Lung (tissue), 11 donors: ENCODE measurements at regions not wholly inside any gene's neighbourhood (a gene's known extent, or its start where the extent isn't known, plus 50 kb on each side); places are given as distances from the start of the nearest gene placed in this dataset.

Experiments used
- ATAC-seq: fragments of 200-7000 bp; cut with Tn5 transposase; one replicate; pipeline ENCODE4 v1.9.1; 2020; ENCODE audit warnings: moderate number of reproducible peaks; ENCODE audit not compliant: insufficient read depth, low FRiP score
- DNase-seq, 3 donors: peaks; one replicate each; pipeline ENCODE4 v3.0.0-alpha.2; 2013 to 2017
- H3K27ac ChIP-seq, 2 donors: one replicate each; pipeline ENCODE4 v1.5.1; 2013; ENCODE audit warnings: mild to moderate bottlenecking in 2 of 2, moderate library complexity in 2 of 2, control low read depth in 1 of 2, inconsistent platforms in 1 of 2, low read depth in 1 of 2, low read length in 1 of 2
- H3K27me3 ChIP-seq, 3 donors: one replicate each; pipeline ENCODE4 v1.5.1; 2013; ENCODE audit warnings: low read length in 2 of 3; ENCODE audit not compliant: control insufficient read depth in 3 of 3, insufficient read depth in 3 of 3
- H3K36me3 ChIP-seq, 4 donors: one replicate each; pipeline ENCODE4 v1.5.1; 2013; ENCODE audit warnings: low read length in 4 of 4, mild to moderate bottlenecking in 1 of 4, moderate library complexity in 1 of 4; ENCODE audit not compliant: control insufficient read depth in 4 of 4, insufficient read depth in 4 of 4
- H3K4me1 ChIP-seq, 5 donors: one replicate each; pipeline ENCODE4 v1.5.1; 2013; ENCODE audit warnings: low read length in 5 of 5, mild to moderate bottlenecking in 2 of 5, moderate library complexity in 1 of 5; ENCODE audit not compliant: control insufficient read depth in 5 of 5, insufficient read depth in 5 of 5
- H3K4me3 ChIP-seq: one replicate; pipeline ENCODE4 v1.5.1; 2013; ENCODE audit warnings: mild to moderate bottlenecking, control low read depth, moderate library complexity
- H3K9ac ChIP-seq, 2 donors: one replicate each; pipeline ENCODE4 v1.5.1; 2013; ENCODE audit warnings: low read length in 2 of 2, control low read depth in 1 of 2; ENCODE audit not compliant: insufficient read depth in 1 of 2
- H3K9me3 ChIP-seq, 4 donors: one replicate each; pipeline ENCODE4 v1.5.1; 2013; ENCODE audit warnings: low read length in 3 of 4, mild to moderate bottlenecking in 1 of 4, moderate library complexity in 1 of 4; ENCODE audit not compliant: control insufficient read depth in 4 of 4, insufficient read depth in 3 of 4
- WGBS, 2 donors: extraction: QIAGEN DNeasy Blood & Tissue Kit; methylation state at CpG; one replicate each; pipeline ENCODE4 v1.1.7; 2013; 5-methylcytosine and 5-hydroxymethylcytosine counted together
- TF ChIP-seq, protein P1 (sequence below): IDR thresholded peaks from 2 replicates; pipeline ENCODE4 v1.5.1; 2012; ENCODE audit warnings: mild to moderate bottlenecking; ENCODE audit errors: control extremely low read depth, extremely low read depth
- donor health status: control.
- donor health status: control.
- donor health status: Bipolar disorder and iron deficiency.
- donor health status: healthy.
- donor health status: DM: yes; HTN: yes; CAD: no.

DNA sequence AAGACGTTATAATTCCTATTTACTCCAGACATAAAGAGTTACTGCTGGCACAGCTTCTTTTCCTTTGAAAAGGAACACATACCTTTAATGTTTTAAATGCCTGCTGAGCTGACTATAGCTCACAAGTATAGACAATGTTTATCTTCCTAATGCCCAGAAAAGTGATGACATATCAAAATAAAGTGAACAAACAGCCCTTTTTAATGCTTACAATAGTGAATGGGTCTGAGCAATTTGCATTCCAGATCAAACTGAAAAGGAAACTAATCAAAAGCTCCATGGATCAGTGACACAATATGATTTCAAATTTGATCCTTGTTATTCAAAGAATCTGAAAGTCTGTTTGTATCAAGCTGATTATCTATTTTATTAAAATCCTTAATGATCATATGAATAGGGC lies 233.6 kb upstream of the SEMA3E start:
- TF ChIP-seq, protein P1, sequence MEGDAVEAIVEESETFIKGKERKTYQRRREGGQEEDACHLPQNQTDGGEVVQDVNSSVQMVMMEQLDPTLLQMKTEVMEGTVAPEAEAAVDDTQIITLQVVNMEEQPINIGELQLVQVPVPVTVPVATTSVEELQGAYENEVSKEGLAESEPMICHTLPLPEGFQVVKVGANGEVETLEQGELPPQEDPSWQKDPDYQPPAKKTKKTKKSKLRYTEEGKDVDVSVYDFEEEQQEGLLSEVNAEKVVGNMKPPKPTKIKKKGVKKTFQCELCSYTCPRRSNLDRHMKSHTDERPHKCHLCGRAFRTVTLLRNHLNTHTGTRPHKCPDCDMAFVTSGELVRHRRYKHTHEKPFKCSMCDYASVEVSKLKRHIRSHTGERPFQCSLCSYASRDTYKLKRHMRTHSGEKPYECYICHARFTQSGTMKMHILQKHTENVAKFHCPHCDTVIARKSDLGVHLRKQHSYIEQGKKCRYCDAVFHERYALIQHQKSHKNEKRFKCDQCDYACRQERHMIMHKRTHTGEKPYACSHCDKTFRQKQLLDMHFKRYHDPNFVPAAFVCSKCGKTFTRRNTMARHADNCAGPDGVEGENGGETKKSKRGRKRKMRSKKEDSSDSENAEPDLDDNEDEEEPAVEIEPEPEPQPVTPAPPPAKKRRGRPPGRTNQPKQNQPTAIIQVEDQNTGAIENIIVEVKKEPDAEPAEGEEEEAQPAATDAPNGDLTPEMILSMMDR, result no peak
- DNase-seq, result no peak

DNA sequence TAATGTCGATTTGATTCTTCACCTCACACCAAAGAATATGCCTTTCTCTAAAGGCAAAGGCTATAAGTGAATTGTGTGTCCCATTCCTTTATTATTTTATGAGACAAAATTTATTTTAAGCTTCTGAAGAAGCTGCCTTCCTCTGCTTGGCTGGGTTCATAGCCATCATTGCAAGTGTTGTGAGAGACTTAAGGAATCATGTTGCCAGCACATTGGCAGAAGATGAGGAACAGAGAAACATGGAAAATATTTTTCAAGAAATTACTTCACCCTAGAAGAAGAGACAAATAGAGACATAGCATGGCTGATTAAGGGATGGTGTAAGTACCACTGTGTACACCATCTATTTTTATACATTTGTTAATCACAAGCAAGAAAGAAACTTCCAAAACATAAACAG lies 230.1 kb upstream of the SEMA3E start:
- Histone ChIP-seq H3K9ac (no peak overlapping the region), H3K27me3 (no peaks in the 10 kb centered on the region), H3K4me1 (peaks cover 0 to 28% (median 4%) of the 10 kb centered on the region in 5 donors), H3K36me3 (no peaks in the 10 kb centered on the region), H3K9me3 (no peaks in the 10 kb centered on the region), H3K4me3 (no peak overlapping the region), H3K27ac (no peak overlapping the region)
- 61 to 82% methylated on average over 1 of the region's 1 CpG for WGBS, 2 donors
- DNase-seq, result peak in 2 of 3 donors; percentile 58 to 68
- TF ChIP-seq, protein P1, result no peak
- no peak for ATAC-seq

More for the DNA sequence above, 233.6 kb upstream of the SEMA3E start:
- no peaks in the 10 kb centered on the region for H3K27me3 ChIP-seq
- no peaks in the 10 kb centered on the region for H3K36me3 ChIP-seq
- H3K27ac ChIP-seq, result no peak overlapping the region
- ATAC-seq, result no peak
- no peak overlapping the region for H3K4me3 ChIP-seq
- WGBS, 2 donors, result 42 to 59% methylated on average over 1 of the region's 1 CpG
- peaks cover 0 to 28% (median 4%) of the 10 kb centered on the region in 5 donors for H3K4me1 ChIP-seq
- no peaks in the 10 kb centered on the region for H3K9me3 ChIP-seq
- H3K9ac ChIP-seq, result no peak overlapping the region

DNA sequence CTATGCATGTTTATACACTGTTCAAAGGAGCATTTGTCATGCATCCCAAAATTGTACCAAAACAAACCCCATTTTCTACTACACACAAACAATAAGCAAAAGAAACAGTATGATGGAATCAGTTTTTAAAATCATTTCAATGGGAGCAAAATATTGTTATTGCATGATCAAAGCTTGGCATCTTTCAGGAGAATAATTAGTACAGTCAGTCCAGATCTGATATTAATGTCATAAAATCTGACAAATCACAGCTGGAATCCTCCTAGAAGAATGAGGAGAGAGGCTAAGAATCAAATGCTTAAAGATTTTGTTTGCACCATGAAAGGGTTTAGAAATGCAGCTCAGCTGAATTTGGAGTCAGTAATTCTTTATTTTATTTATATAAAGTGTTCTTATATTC lies 229.7 kb upstream of the SEMA3E start:
- Histone ChIP-seq H3K4me1 (peaks cover 0 to 28% (median 4%) of the 10 kb centered on the region in 5 donors), H3K9ac (no peak overlapping the region), H3K36me3 (no peaks in the 10 kb centered on the region), H3K27ac (no peak overlapping the region), H3K4me3 (no peak overlapping the region), H3K27me3 (no peaks in the 10 kb centered on the region), H3K9me3 (no peaks in the 10 kb centered on the region)
- ATAC-seq (no peak), DNase-seq (peak in 2 of 3 donors; percentile 82 to 84)
- TF ChIP-seq, protein P1, result no peak

DNA sequence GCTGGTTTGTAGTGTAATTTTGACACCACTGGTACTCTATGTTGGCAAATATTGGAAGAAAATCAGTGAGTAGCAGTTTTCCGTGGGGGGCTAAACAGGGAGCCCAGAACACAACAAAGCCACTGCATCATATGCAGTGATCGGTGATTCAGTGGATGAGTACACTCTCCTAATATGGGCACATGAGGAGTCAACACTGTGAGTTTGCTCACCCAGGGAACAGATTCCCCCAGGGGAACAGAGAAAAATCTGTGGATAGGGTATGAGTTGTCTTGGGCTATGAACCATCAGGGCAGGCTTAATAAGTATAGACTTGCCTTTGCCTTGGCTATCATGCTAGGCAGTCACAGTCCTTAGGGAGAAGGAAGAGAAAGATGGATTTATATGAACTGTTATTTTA lies 227.7 kb upstream of the SEMA3E start:
- no peak for DNase-seq
- H3K9me3 ChIP-seq, result no peaks in the 10 kb centered on the region
- TF ChIP-seq, protein P1, result no peak
- H3K9ac ChIP-seq, result no peak overlapping the region
- no peak for ATAC-seq
- H3K27me3 ChIP-seq, result no peaks in the 10 kb centered on the region
- no peak overlapping the region for H3K27ac ChIP-seq
- H3K4me1 ChIP-seq, result peaks cover 0 to 28% (median 4%) of the 10 kb centered on the region in 5 donors
- no peaks in the 10 kb centered on the region for H3K36me3 ChIP-seq
- H3K4me3 ChIP-seq, result no peak overlapping the region
- 87 to 90% methylated on average over 2 of the region's 2 CpGs for WGBS, 2 donors
